ENCODE measurements at regions not wholly inside any gene's neighbourhood (a gene's known extent, or its start where the extent isn't known, plus 50 kb on each side); places are given as distances from the start of the nearest gene placed in this dataset.
"Not testable (repeated sequence)": the region's sequence is repeated elsewhere in the genome, so short reads cannot be mapped to it uniquely, and the experiment has no call there.

GRCh38 chr10:6925146-6925545, 345.1 kb upstream of the PRKCQ start (continued):
- no peak for TF ChIP-seq ZNF609 (CRISPR knock-in tag; IDR thresholded peaks at IDR 0.05; ENCODE audit: borderline replicate concordance)
- TF ChIP-seq ATF5 (CRISPR knock-in tag; IDR thresholded peaks at IDR 0.05; ENCODE audit: low read depth), result no peak
- no peak for TF ChIP-seq MAFF (IDR thresholded peaks at IDR 0.05; ENCODE audit: low read depth, low read length)
- TF ChIP-seq RFX5 (IDR thresholded peaks at IDR 0.05; ENCODE audit: low read depth, low read length), result no peak

GRCh38 chr10:6924166-6924565, 344.1 kb upstream of the PRKCQ start:
- CTCF ChIA-PET (ENCODE audit: low intra/inter-chr PET ratio, low total read pairs), result no interaction called here
- FAIRE-seq, result no peak

GRCh38 chr10:6921026-6921425, 340.9 kb upstream of the PRKCQ start:
- POLR2A ChIA-PET; H3K27ac ChIP-seq (ENCODE audit: extremely low read length, insufficient read depth, low read length); H3K9me3 ChIP-seq (ENCODE audit: low read length); H3K4me2 ChIP-seq (ENCODE audit: low read depth, low read length); in situ Hi-C loops (cut with HindIII; ENCODE audit: extremely low pct_ligation_motif_present, low pct_unique_long_range_greater_than_20kb); H3K4me3 ChIP-seq (replicated peaks in 1 of 3; ENCODE audit: insufficient read depth in 1 of 3, low read depth in 2 of 3, low read length in 3 of 3); CTCF ChIA-PET (ENCODE audit: low intra/inter-chr PET ratio, low total read pairs); H3K27me3 ChIP-seq (ENCODE audit: control insufficient read depth in 1 of 2, insufficient read depth in 2 of 2, low read length in 2 of 2); H2AFZ ChIP-seq (ENCODE audit: low read length); BruUV-seq (replicated peaks); ATAC-seq; H3K9ac ChIP-seq (ENCODE audit: insufficient read depth, low read depth, low read length); FAIRE-seq; intact Hi-C loops (cut with micrococcal nuclease; ENCODE audit: unreplicated experiment); H4K20me1 ChIP-seq (ENCODE audit: insufficient read depth, low read length); H3K79me2 ChIP-seq (ENCODE audit: insufficient read depth, low read length); DNase-seq (ENCODE audit: low spot score); H3K4me1 ChIP-seq (ENCODE audit: insufficient read depth, low read length); H3K36me3 ChIP-seq (replicated peaks in 1 of 2; ENCODE audit: control insufficient read depth in 1 of 2, insufficient read depth in 2 of 2, low read length in 2 of 2): not testable (repeated sequence)
- whole genome bisulfite sequencing (ENCODE audit: low lambda C conversion rate), result 55% methylated on average over 15 of the region's 16 CpGs

More at GRCh38 chr10:6924166-6924565, 344.1 kb upstream of the PRKCQ start:
- in situ Hi-C loops (cut with HindIII; ENCODE audit: extremely low pct_ligation_motif_present, low pct_unique_long_range_greater_than_20kb), result no loop called here
- ATAC-seq (no peak), DNase-seq (ENCODE audit: low spot score) (no peak)
- Histone ChIP-seq H3K27ac (ENCODE audit: extremely low read length, insufficient read depth, low read length) (no peak overlapping the region), H3K4me3 (replicated peaks in 1 of 3; ENCODE audit: insufficient read depth in 1 of 3, low read depth in 2 of 3, low read length in 3 of 3) (no peak overlapping the region), H4K20me1 (ENCODE audit: insufficient read depth, low read length) (no peaks in the 10 kb centered on the region), H2AFZ (ENCODE audit: low read length) (no peak overlapping the region), H3K4me1 (ENCODE audit: insufficient read depth, low read length) (no peaks in the 10 kb centered on the region), H3K79me2 (ENCODE audit: insufficient read depth, low read length) (no peaks in the 10 kb centered on the region), H3K36me3 (replicated peaks in 1 of 2; ENCODE audit: control insufficient read depth in 1 of 2, insufficient read depth in 2 of 2, low read length in 2 of 2) (no peaks in the 10 kb centered on the region), H3K4me2 (ENCODE audit: low read depth, low read length) (no peak overlapping the region), H3K9me3 (ENCODE audit: low read length) (no peaks in the 10 kb centered on the region), H3K9ac (ENCODE audit: insufficient read depth, low read depth, low read length) (no peak overlapping the region), H3K27me3 (ENCODE audit: control insufficient read depth in 1 of 2, insufficient read depth in 2 of 2, low read length in 2 of 2) (no peaks in the 10 kb centered on the region)
- TF ChIP-seq ZSCAN22 (CRISPR knock-in tag; IDR thresholded peaks at IDR 0.05) (no peak), ZFP36L1 (CRISPR knock-in tag; IDR thresholded peaks at IDR 0.05) (no peak), MYPOP (CRISPR knock-in tag; IDR thresholded peaks at IDR 0.05) (no peak), ZNF180 (CRISPR knock-in tag; IDR thresholded peaks at IDR 0.05; ENCODE audit: borderline replicate concordance, low read depth) (no peak)
- 5% methylated on average over 4 of the region's 4 CpGs for WGBS (ENCODE audit: low lambda C conversion rate)
- intact Hi-C loops (cut with micrococcal nuclease; ENCODE audit: unreplicated experiment), result no loop called here
- BruUV-seq (replicated peaks), result no TSS peak
- POLR2A ChIA-PET, result no interaction called here
